Neuronal stem cell (in vitro differentiated cells): ENCODE measurements at regions not wholly inside any gene's neighbourhood (a gene's known extent, or its start where the extent isn't known, plus 50 kb on each side); places are given as distances from the start of the nearest gene placed in this dataset.

Experiments
- DNase-seq: peaks from one replicate; pipeline ENCODE4 v3.0.0-alpha.2; 2013; ENCODE audit warnings: low spot score
- H2AFZ ChIP-seq: one replicate; pipeline ENCODE4 v1.6.1; 2013; ENCODE audit warnings: mild to moderate bottlenecking, low read length, inconsistent platforms
- H2AK5ac ChIP-seq: 2 replicates; pipeline ENCODE4 v1.6.1; 2013; ENCODE audit warnings: low read depth, mild to moderate bottlenecking, inconsistent platforms, low read length, moderate library complexity, mixed read lengths
- H2BK120ac ChIP-seq: 2 replicates; pipeline ENCODE4 v1.6.1; 2013; ENCODE audit warnings: low read depth, mild to moderate bottlenecking, inconsistent platforms, low read length, moderate library complexity, mixed read lengths
- H2BK12ac ChIP-seq: one replicate; pipeline ENCODE4 v1.6.1; 2013; ENCODE audit warnings: low read length, inconsistent platforms
- H2BK15ac ChIP-seq: 2 replicates; pipeline ENCODE4 v1.6.1; 2013; ENCODE audit warnings: mild to moderate bottlenecking, low read length, inconsistent platforms, mixed read lengths
- H2BK5ac ChIP-seq: one replicate; pipeline ENCODE4 v1.6.1; 2013; ENCODE audit warnings: inconsistent platforms, mild to moderate bottlenecking, low read length, moderate library complexity
- H3K14ac ChIP-seq: one replicate; pipeline ENCODE4 v1.6.1; 2013; ENCODE audit warnings: low read length, inconsistent platforms
- H3K18ac ChIP-seq: 2 replicates; pipeline ENCODE4 v1.6.1; 2013; ENCODE audit warnings: low read length, inconsistent platforms
- H3K23ac ChIP-seq: 2 replicates; pipeline ENCODE4 v1.6.1; 2013; ENCODE audit warnings: low read depth, mild to moderate bottlenecking, mixed read lengths, low read length, inconsistent platforms; ENCODE audit not compliant: poor library complexity
- H3K27ac ChIP-seq: replicated peaks from 3 replicates; pipeline ENCODE4 v1.5.1; 2013; ENCODE audit warnings: low read length, inconsistent platforms
- H3K27me3 ChIP-seq, 3 experiments: 2 replicates each; pipeline ENCODE4 v1.6.1; 2013; ENCODE audit warnings: low read length in 3 of 3, mild to moderate bottlenecking in 2 of 3, inconsistent platforms in 1 of 3, low read depth in 1 of 3, mixed read lengths in 1 of 3, moderate library complexity in 1 of 3; ENCODE audit not compliant: control insufficient read depth in 3 of 3, insufficient read depth in 3 of 3
- H3K36me3 ChIP-seq, 2 donors: replicated peaks in 1 of 2; 2 replicates each; pipeline ENCODE4 v1.6.1; 2013; ENCODE audit warnings: low read length in 2 of 2; ENCODE audit not compliant: control insufficient read depth in 2 of 2, insufficient read depth in 2 of 2
- H3K4ac ChIP-seq: 2 replicates; pipeline ENCODE4 v1.6.1; 2013; ENCODE audit warnings: inconsistent platforms, mild to moderate bottlenecking, low read length, moderate library complexity
- H3K4me1 ChIP-seq, 2 donors: 1 replicate in 1 of 2; 2 replicates in 1 of 2; pipeline ENCODE4 v1.6.1; 2013; ENCODE audit warnings: low read length in 2 of 2, low read depth in 1 of 2; ENCODE audit not compliant: control insufficient read depth in 2 of 2, insufficient read depth in 1 of 2
- H3K4me2 ChIP-seq: one replicate; pipeline ENCODE4 v1.6.1; 2013; ENCODE audit warnings: mild to moderate bottlenecking, low read length, inconsistent platforms; ENCODE audit not compliant: insufficient read depth, poor library complexity, severe bottlenecking
- H3K4me3 ChIP-seq, 2 donors: 2 replicates each; pipeline ENCODE4 v1.5.1; 2013; ENCODE audit warnings: low read length in 2 of 2, mild to moderate bottlenecking in 2 of 2, inconsistent platforms in 1 of 2, moderate library complexity in 1 of 2
- H3K79me1 ChIP-seq: one replicate; pipeline ENCODE4 v1.6.1; 2013; ENCODE audit warnings: low read depth, mild to moderate bottlenecking, inconsistent platforms, low read length, moderate library complexity
- H3K9ac ChIP-seq: one replicate; pipeline ENCODE4 v1.6.1; 2013; ENCODE audit warnings: mild to moderate bottlenecking, low read depth, low read length, inconsistent platforms; ENCODE audit not compliant: poor library complexity
- H3K9me3 ChIP-seq, 2 donors: replicated peaks in 1 of 2; 2 replicates each; pipeline versions ENCODE3 to v1.6.1; 2013; ENCODE audit warnings: low read length in 2 of 2, mild to moderate bottlenecking in 2 of 2, inconsistent platforms in 1 of 2, low read depth in 1 of 2, mixed read lengths in 1 of 2, moderate library complexity in 1 of 2; ENCODE audit not compliant: control insufficient read depth in 2 of 2, insufficient read depth in 1 of 2
- H4K8ac ChIP-seq: one replicate; pipeline ENCODE4 v1.6.1; 2013; ENCODE audit warnings: low read depth, mild to moderate bottlenecking, inconsistent platforms, low read length, moderate library complexity
- H4K91ac ChIP-seq: one replicate; pipeline ENCODE4 v1.6.1; 2013; ENCODE audit warnings: low read length, low read depth, mild to moderate bottlenecking, inconsistent platforms; ENCODE audit not compliant: poor library complexity
- WGBS, 2 donors: extraction: QIAGEN DNeasy Blood & Tissue Kit; methylation state at CpG; one replicate each; pipeline ENCODE4 v1.1.7; 2013; ENCODE audit warnings: missing lambda C conversion rate in 2 of 2, mixed read lengths in 1 of 2; ENCODE audit not compliant: insufficient read length in 2 of 2, insufficient replicate concordance in 1 of 2; ENCODE audit errors: extremely low coverage in 2 of 2; 5-methylcytosine and 5-hydroxymethylcytosine counted together

- Histone ChIP-seq H3K14ac (no peak overlapping the region), H2BK120ac (no peak overlapping the region), H2AK5ac (no peak overlapping the region), H3K27me3 (no peaks in the 10 kb centered on the region), H3K4me2 (no peak overlapping the region), H2AFZ (no peak overlapping the region), H3K4me3 (no peak overlapping the region), H4K8ac (no peak overlapping the region), H3K79me1 (no peaks in the 10 kb centered on the region), H3K4me1 (peaks cover 0 to 11% of the 10 kb centered on the region in 2 donors), H2BK15ac (no peak overlapping the region), H3K23ac (no peak overlapping the region), H3K36me3 (peaks cover 0 to 23% of the 10 kb centered on the region in 2 donors), H3K4ac (no peak overlapping the region), H3K27ac (no peak overlapping the region), H4K91ac (no peak overlapping the region), H3K9me3 (no peaks in the 10 kb centered on the region), H3K18ac (no peak overlapping the region), H3K9ac (no peak overlapping the region), H2BK12ac (no peak overlapping the region), H2BK5ac (no peak overlapping the region)
- WGBS, 2 donors, result no CpG with 5 or more reads among the region's 8 CpGs
- no peak for DNase-seq
Measured at GRCh38 chr14:71623939-71624338, 308.3 kb upstream of the RGS6 start.

- no peak overlapping the region for H2AFZ ChIP-seq
- WGBS, 2 donors, result no CpG with 5 or more reads among the region's 6 CpGs
- H2BK12ac ChIP-seq, result no peak overlapping the region
- DNase-seq, result no peak
- no peak overlapping the region for H3K4ac ChIP-seq
- no peak overlapping the region for H2BK5ac ChIP-seq
- no peak overlapping the region for H4K8ac ChIP-seq
- no peak overlapping the region for H2BK120ac ChIP-seq
- H3K9ac ChIP-seq, result no peak overlapping the region
- no peak overlapping the region for H3K27ac ChIP-seq
- H3K27me3 ChIP-seq, result no peaks in the 10 kb centered on the region
- no peak overlapping the region for H2BK15ac ChIP-seq
- no peak overlapping the region for H4K91ac ChIP-seq
- H2AK5ac ChIP-seq, result no peak overlapping the region
- H3K18ac ChIP-seq, result no peak overlapping the region
- no peaks in the 10 kb centered on the region for H3K79me1 ChIP-seq
- H3K4me2 ChIP-seq, result no peak overlapping the region
- H3K23ac ChIP-seq, result no peak overlapping the region
- no peak overlapping the region for H3K14ac ChIP-seq
- no peaks in the 10 kb centered on the region for H3K9me3 ChIP-seq
- H3K4me1 ChIP-seq, result peaks cover under 1 to 11% of the 10 kb centered on the region in 2 donors
- H3K4me3 ChIP-seq, result no peak overlapping the region
- H3K36me3 ChIP-seq, result peaks cover 0 to 17% of the 10 kb centered on the region in 2 donors
Measured at GRCh38 chr14:71625175-71625574, 307.1 kb upstream of the RGS6 start.

- Histone ChIP-seq H2AFZ (no peak overlapping the region), H3K4me1 (peaks cover 2 to 11% of the 10 kb centered on the region in 2 donors), H3K14ac (no peak overlapping the region), H3K9ac (no peak overlapping the region), H3K27ac (no peak overlapping the region), H2BK12ac (no peak overlapping the region), H2AK5ac (no peak overlapping the region), H3K4ac (no peak overlapping the region), H3K4me3 (no peak overlapping the region), H4K91ac (no peak overlapping the region), H3K79me1 (no peaks in the 10 kb centered on the region), H3K27me3 (no peaks in the 10 kb centered on the region), H3K18ac (no peak overlapping the region), H2BK5ac (no peak overlapping the region), H3K4me2 (no peak overlapping the region), H2BK15ac (no peak overlapping the region), H3K23ac (no peak overlapping the region), H3K36me3 (peaks cover 0 to 12% of the 10 kb centered on the region in 2 donors), H2BK120ac (no peak overlapping the region), H3K9me3 (no peaks in the 10 kb centered on the region), H4K8ac (no peak overlapping the region)
- DNase-seq, result no peak
- WGBS, 2 donors, result no CpG with 5 or more reads among the region's 6 CpGs
Measured at GRCh38 chr14:71625891-71626701, 306.1 kb upstream of the RGS6 start.

- H4K91ac ChIP-seq, result no peak overlapping the region
Measured at GRCh38 chr14:71628433-71628832, 303.8 kb upstream of the RGS6 start.

More at GRCh38 chr14:71628433-71628832, 303.8 kb upstream of the RGS6 start:
- H3K23ac ChIP-seq, result no peak overlapping the region
- H3K27ac ChIP-seq, result no peak overlapping the region
- no peak overlapping the region for H2BK15ac ChIP-seq
- no peak overlapping the region for H2BK120ac ChIP-seq
- no peaks in the 10 kb centered on the region for H3K79me1 ChIP-seq
- no peak overlapping the region for H3K4me2 ChIP-seq
- H4K8ac ChIP-seq, result no peak overlapping the region
- no peak overlapping the region for H3K14ac ChIP-seq
- no peak overlapping the region for H3K18ac ChIP-seq
- H3K4me1 ChIP-seq, result peaks cover 0 to 9% of the 10 kb centered on the region in 2 donors
- H2BK5ac ChIP-seq, result no peak overlapping the region
- no peaks in the 10 kb centered on the region for H3K27me3 ChIP-seq
- H3K9me3 ChIP-seq, result no peaks in the 10 kb centered on the region
- H2BK12ac ChIP-seq, result no peak overlapping the region
- H2AK5ac ChIP-seq, result no peak overlapping the region
- H3K4me3 ChIP-seq, result no peak overlapping the region
- DNase-seq, result no peak
- no peak overlapping the region for H3K4ac ChIP-seq
- no peak overlapping the region for H2AFZ ChIP-seq
- peaks cover 0 to 12% of the 10 kb centered on the region in 2 donors for H3K36me3 ChIP-seq
- no peak overlapping the region for H3K9ac ChIP-seq
